ENCODE measurements at regions not wholly inside any gene's neighbourhood (a gene's known extent, or its start where the extent isn't known, plus 50 kb on each side); places are given as distances from the start of the nearest gene placed in this dataset.
"Not testable (repeated sequence)": the region's sequence is repeated elsewhere in the genome, so short reads cannot be mapped to it uniquely, and the experiment has no call there.

DNA sequence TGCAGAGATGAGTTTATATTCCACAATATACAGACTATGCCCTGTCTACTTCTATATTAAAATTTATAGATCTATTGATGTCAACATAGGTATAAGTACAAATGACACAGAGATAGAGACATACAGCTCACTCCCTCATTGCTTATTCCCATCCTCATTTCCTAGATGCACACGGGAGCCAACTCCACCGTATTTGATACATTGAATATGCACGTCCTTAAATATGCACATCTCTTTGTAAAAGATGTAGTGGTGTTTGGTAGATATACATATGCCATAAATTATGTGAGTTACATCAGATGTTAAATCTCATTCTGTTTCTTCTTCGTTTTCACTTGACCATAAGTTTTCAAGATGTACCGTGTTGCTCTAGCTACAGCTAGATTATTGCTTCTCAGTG is 179.2 kb upstream of the RAB6C start:
- TF ChIP-seq ZNF274 (IDR thresholded peaks at IDR 0.05; ENCODE audit: low read depth, low read length), result no peak
- no peak overlapping the region for H3K4me3 ChIP-seq (ENCODE audit: low read length)

DNA sequence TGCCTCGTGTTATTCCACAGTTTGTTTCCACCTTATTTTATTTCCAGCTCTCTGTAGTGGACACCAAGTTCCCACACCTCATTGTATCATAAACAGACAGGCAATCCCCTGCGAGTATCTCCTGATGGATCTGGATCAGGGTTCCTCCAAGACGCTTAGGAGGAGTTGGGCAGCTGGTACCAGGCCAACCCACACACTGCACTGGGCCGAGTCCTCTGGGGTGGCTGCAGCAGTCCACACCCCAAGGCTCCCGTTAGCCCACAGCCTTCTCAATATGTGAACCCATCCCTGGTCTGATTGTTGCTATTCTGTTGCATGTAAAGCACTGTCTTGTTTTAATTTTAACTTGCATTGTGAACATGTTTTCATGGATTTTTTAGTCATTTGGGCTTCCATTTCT is 178.8 kb upstream of the RAB6C start:
- no peak overlapping the region for H3K4me3 ChIP-seq (ENCODE audit: low read length)
- TF ChIP-seq ZNF274 (IDR thresholded peaks at IDR 0.05; ENCODE audit: low read depth, low read length), result no peak

- no peak overlapping the region for H3K4me3 ChIP-seq (ENCODE audit: low read length)
- TF ChIP-seq ZNF274 (IDR thresholded peaks at IDR 0.05; ENCODE audit: low read depth, low read length), result no peak
Measured at GRCh38 chr2:129801575-129801974, 177.9 kb upstream of the RAB6C start.

DNA sequence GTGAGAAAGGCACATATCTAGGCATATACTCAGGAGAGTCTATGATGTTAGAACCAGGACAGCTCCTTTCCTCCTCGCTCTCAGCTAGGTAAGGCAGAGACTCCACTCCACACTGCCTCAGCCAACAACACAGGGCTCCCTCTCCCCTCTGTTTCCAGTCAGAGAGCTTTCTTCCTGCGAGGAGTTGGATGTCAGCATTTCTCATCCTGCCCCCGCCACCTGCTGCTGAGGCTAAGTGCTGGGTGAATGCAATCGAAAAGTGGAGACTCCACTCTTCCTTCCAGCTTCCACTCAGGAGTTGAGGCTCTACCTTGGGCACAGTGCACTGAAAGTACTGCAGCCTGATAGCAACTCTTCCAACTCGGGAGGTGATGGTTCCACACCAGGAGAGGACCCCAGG is 177.2 kb upstream of the RAB6C start:
- TF ChIP-seq ZNF274 (IDR thresholded peaks at IDR 0.05; ENCODE audit: low read depth, low read length), result no peak
- no peak overlapping the region for H3K4me3 ChIP-seq (ENCODE audit: low read length)

GRCh38 chr2:129803032-129803431 is 176.4 kb upstream of the RAB6C start:
- H3K4me3 ChIP-seq (ENCODE audit: low read length), result no peak overlapping the region
- TF ChIP-seq ZNF274 (IDR thresholded peaks at IDR 0.05; ENCODE audit: low read depth, low read length), result no peak

DNA sequence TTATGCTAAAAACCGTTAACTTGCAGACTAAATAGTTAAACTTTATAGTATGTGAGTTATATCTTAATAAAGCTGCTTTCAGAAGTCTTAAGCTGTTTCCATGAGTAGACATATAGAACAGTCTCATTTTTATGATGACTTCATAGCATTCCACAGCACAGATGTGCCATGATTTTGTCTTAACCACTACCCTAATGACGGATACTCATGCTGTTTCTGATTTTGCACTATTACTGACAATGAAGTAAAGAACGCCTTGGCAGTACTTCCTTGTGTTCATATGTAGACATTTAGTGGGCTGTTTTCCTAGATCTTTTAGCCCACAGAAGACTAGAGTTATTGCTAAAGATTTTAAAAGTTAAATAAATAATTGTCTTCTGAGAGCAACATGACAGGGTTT is 175.6 kb upstream of the RAB6C start:
- no peak overlapping the region for H3K4me3 ChIP-seq (ENCODE audit: low read length)
- TF ChIP-seq ZNF274 (IDR thresholded peaks at IDR 0.05; ENCODE audit: low read depth, low read length), result no peak

DNA sequence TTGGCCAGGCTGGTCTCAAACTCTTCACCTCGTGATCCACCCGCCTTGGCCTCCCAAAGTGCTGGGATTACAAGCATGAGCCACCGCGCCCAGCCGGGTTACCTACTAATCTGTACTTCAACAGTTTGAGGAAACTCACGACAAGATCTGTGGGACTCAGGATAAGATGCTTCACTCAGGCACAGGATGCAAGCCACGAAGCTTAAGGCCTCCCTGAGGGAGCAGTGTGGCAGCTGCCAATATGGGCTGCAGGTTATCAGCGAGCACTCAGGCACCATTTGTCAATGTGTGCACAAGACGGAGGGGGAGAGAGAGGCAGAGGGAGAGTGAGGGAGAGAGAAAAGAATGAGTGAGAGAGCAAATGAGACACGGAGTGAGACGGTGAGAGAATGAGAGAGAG is 173.6 kb upstream of the RAB6C start:
- H3K4me3 ChIP-seq (ENCODE audit: low read length), result no peak overlapping the region
- no peak for TF ChIP-seq ZNF274 (IDR thresholded peaks at IDR 0.05; ENCODE audit: low read depth, low read length)

GRCh38 chr2:129806317-129806716 is 173.1 kb upstream of the RAB6C start:
- no peak overlapping the region for H3K4me3 ChIP-seq (ENCODE audit: low read length)
- TF ChIP-seq ZNF274 (IDR thresholded peaks at IDR 0.05; ENCODE audit: low read depth, low read length), result no peak

GRCh38 chr2:129806990-129807389 is 172.5 kb upstream of the RAB6C start:
- H3K4me3 ChIP-seq (ENCODE audit: low read length), result no peak overlapping the region
- no peak for TF ChIP-seq ZNF274 (IDR thresholded peaks at IDR 0.05; ENCODE audit: low read depth, low read length)

GRCh38 chr2:129807642-129808338 is 171.7 kb upstream of the RAB6C start:
- not testable (repeated sequence) for H3K4me3 ChIP-seq (ENCODE audit: low read length)

GRCh38 chr2:129810521-129810920 is 168.9 kb upstream of the RAB6C start:
- no peak for TF ChIP-seq ZNF274 (IDR thresholded peaks at IDR 0.05; ENCODE audit: low read depth, low read length)
- H3K4me3 ChIP-seq (ENCODE audit: low read length), result no peak overlapping the region

GRCh38 chr2:129812071-129812470 is 167.4 kb upstream of the RAB6C start:
- no peak overlapping the region for H3K4me3 ChIP-seq (ENCODE audit: low read length)

DNA sequence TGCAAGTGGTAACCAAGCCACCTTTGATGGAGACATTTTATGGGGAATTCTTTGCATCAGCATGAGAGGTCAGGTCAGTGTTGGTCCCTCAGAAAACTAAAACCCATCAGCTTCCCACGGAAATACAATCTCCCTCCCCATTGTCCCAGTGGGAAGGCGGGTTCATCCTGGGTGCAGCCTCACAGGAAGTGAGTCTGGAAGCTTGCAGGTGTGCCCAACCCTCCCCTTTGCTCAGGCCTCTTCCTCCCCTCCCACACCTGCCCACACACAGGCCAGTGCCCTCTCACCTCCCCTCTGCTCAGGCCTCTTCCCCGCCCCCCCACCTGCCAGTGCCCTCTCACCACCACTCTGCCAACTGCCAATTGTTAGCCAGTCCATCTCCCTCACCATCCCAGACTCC is 166.8 kb upstream of the RAB6C start:
- H3K4me3 ChIP-seq (ENCODE audit: low read length), result no peak overlapping the region
- TF ChIP-seq ZNF274 (IDR thresholded peaks at IDR 0.05; ENCODE audit: low read depth, low read length), result no peak

More at GRCh38 chr2:129812071-129812470, 167.4 kb upstream of the RAB6C start:
- TF ChIP-seq ZNF274 (IDR thresholded peaks at IDR 0.05; ENCODE audit: low read depth, low read length), result no peak

GRCh38 chr2:129813404-129813803 is 166.1 kb upstream of the RAB6C start:
- TF ChIP-seq ZNF274 (IDR thresholded peaks at IDR 0.05; ENCODE audit: low read depth, low read length), result no peak
- H3K4me3 ChIP-seq (ENCODE audit: low read length), result no peak overlapping the region

DNA sequence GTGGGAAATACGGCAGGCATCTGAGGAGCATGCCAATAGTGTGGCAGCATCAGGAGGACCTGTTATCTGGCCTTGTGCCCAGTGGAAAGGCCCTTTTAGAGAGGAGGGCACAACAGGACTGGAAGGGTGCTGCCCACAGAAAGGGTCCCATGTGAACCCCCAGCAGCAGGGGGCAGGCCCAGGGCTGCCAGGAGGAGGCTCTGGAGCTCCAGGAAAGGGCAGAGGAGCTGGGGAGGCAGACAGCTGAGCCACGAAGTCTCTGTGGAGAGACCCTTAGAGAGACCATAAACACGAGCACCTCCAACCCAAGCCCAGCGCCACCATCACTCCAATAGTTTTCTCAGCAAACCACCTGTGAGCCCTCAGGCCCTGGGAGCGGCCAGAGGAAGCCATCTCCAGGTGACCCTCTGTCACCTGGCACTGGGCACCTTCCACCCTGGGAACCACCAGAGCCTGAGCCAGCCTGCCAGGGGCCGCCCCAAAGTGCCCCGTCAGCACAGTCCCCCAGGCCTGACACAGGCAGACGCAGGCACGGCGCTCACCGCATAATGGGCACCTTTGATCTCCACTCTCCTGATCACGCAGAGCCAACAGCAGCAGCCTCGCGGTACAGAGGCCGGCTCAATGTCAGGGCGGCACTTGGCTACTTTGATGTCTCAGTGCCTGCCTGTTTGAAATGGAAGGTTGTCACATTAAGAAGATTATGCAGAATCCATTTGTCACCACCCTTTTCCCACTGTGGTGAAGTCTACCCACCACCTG is 162.5 kb upstream of the RAB6C start:
- H3K4me3 ChIP-seq (ENCODE audit: low read length), result no peak overlapping the region
- TF ChIP-seq ZNF274 (IDR thresholded peaks at IDR 0.05; ENCODE audit: low read depth, low read length), result no peak

Data from GM08714 (cell line).